HCT116 (cell line): ENCODE measurements at regions not wholly inside any gene's neighbourhood (a gene's known extent, or its start where the extent isn't known, plus 50 kb on each side); places are given as distances from the start of the nearest gene placed in this dataset.

Experiments used
- ATAC-seq: fragments of 200-7000 bp; cut with Tn5 transposase; 2 replicates; pipeline ENCODE4 v1.9.1; 2020; ENCODE audit warnings: mild to moderate bottlenecking, moderate library complexity
- BruUV-seq: library from RNA; stranded (reverse); fragments of 400-500 nt; replicated peaks from 2 replicates; lab custom pipeline; 2021; lab: Mats Ljungman, UMichigan
- CTCF ChIA-PET: fragments of 300-600 bp; sonication (Branson Sonifier 250); formaldehyde crosslinking; loops from one replicate; lab custom pipeline; 2021; ENCODE audit warnings: antibody characterized with exemption; lab: Charles Lee
- POLR2A ChIA-PET: fragments of 300-600, 350-600 bp; sonication (Branson Sonifier 250); formaldehyde crosslinking; loops from one replicate; lab custom pipeline; 2021; ENCODE audit warnings: antibody characterized with exemption; lab: Charles Lee
- RAD21 ChIA-PET, 2 experiments: fragments of 300-600 bp; sonication (Branson Sonifier 250); formaldehyde crosslinking; loops; one replicate each; lab custom pipeline; 2023; ENCODE audit warnings: low total read pairs in 2 of 2; ENCODE audit not compliant: uncharacterized antibody in 2 of 2, unreplicated experiment in 2 of 2, low non-redundant PET in 1 of 2; lab: Charles Lee
- DNase-seq: peaks from one replicate; pipeline ENCODE4 v3.0.0-alpha.2; 2010; ENCODE audit warnings: low read depth, low spot score
- H2AFZ ChIP-seq: fragments of 200-600 bp; shearing (Covaris generic), sonication (generic); 2 replicates; pipeline ENCODE4 v1.6.1; 2017; ENCODE audit warnings: low read depth, mixed run types, mixed read lengths, antibody characterized with exemption, low read length; ENCODE audit not compliant: poor library complexity, severe bottlenecking
- H3K27ac ChIP-seq: 2 replicates; pipeline ENCODE4 v1.5.1; 2012; ENCODE audit warnings: low read depth, low read length
- H3K27me3 ChIP-seq: fragments of 200-600 bp; sonication (generic); 2 replicates; pipeline ENCODE4 v1.6.1; 2016; ENCODE audit warnings: mixed run types, low read length, mixed read lengths; ENCODE audit not compliant: insufficient read depth
- H3K36me3 ChIP-seq, 2 experiments: fragments of 200-500 bp in 1 of 2; fragments of 200-600 bp in 1 of 2; sonication (Bioruptor generic) in 1 of 2; sonication (generic) in 1 of 2; 2 replicates each; pipeline versions ENCODE4 v1.5.1 to v1.6.1; 2014 to 2016; ENCODE audit warnings: low read length in 2 of 2, inconsistent platforms in 1 of 2, mixed read lengths in 1 of 2, mixed run types in 1 of 2; ENCODE audit not compliant: insufficient read depth in 2 of 2, control insufficient read depth in 1 of 2
- H3K4me1 ChIP-seq, 2 experiments: fragments of 200-600 bp in 1 of 2; sonication (generic) in 1 of 2; 2 replicates each; pipeline versions ENCODE4 v1.5.1 to v1.6.1; 2012 to 2017; ENCODE audit warnings: low read length in 2 of 2, inconsistent platforms in 1 of 2, mild to moderate bottlenecking in 1 of 2, mixed read lengths in 1 of 2, mixed run types in 1 of 2, moderate library complexity in 1 of 2; ENCODE audit not compliant: insufficient read depth in 2 of 2, control insufficient read depth in 1 of 2
- H3K4me2 ChIP-seq: fragments of 200-600 bp; sonication (generic); 2 replicates; pipeline ENCODE4 v1.6.1; 2017; ENCODE audit warnings: mixed run types, low read length, mixed read lengths
- H3K4me3 ChIP-seq, 2 experiments: fragments of 200-600 bp in 1 of 2; sonication (generic) in 1 of 2; replicated peaks in 1 of 2; 2 replicates each; pipeline ENCODE4 v1.5.1; 2011 to 2016; ENCODE audit warnings: low read length in 2 of 2, control low read depth in 1 of 2, low read depth in 1 of 2, mild to moderate bottlenecking in 1 of 2, mixed read lengths in 1 of 2, mixed run types in 1 of 2
- H3K79me2 ChIP-seq: fragments of 200-600 bp; sonication (generic); 2 replicates; pipeline ENCODE4 v1.6.1; 2017; ENCODE audit warnings: mild to moderate bottlenecking, mixed run types, low read length, moderate library complexity, mixed read lengths; ENCODE audit not compliant: insufficient read depth
- H3K9ac ChIP-seq: fragments of 200-600 bp; sonication (generic); 2 replicates; pipeline ENCODE4 v1.6.1; 2016; ENCODE audit warnings: low read length, mixed read lengths
- H3K9me2 ChIP-seq: fragments of 200-600 bp; sonication (generic), shearing (Covaris generic); 2 replicates; pipeline ENCODE4 v1.6.1; 2017; ENCODE audit warnings: mixed run types, mild to moderate bottlenecking, moderate library complexity; ENCODE audit not compliant: insufficient read depth
- H3K9me3 ChIP-seq, 2 experiments: fragments of 200-500 bp in 1 of 2; fragments of 200-600 bp in 1 of 2; sonication (Bioruptor generic) in 1 of 2; sonication (generic) in 1 of 2; 2 replicates each; pipeline ENCODE4 v1.6.1; 2014 to 2017; ENCODE audit warnings: low read length in 2 of 2, mixed read lengths in 2 of 2, inconsistent platforms in 1 of 2, low read depth in 1 of 2, mild to moderate bottlenecking in 1 of 2, mixed run types in 1 of 2, moderate library complexity in 1 of 2; ENCODE audit not compliant: control insufficient read depth in 1 of 2, insufficient read depth in 1 of 2
- H4K20me1 ChIP-seq: fragments of 200-600 bp; sonication (generic), shearing (Covaris generic); 2 replicates; pipeline ENCODE4 v1.6.1; 2017; ENCODE audit warnings: mixed run types, mild to moderate bottlenecking, moderate library complexity; ENCODE audit not compliant: insufficient read depth
- CBX3 ChIP-seq: IDR thresholded peaks from 2 replicates; pipeline ENCODE4 v1.6.1; 2012; ENCODE audit warnings: low read depth
- CEBPB ChIP-seq: IDR thresholded peaks from 2 replicates; pipeline ENCODE4 v1.6.1; 2012; ENCODE audit warnings: low read depth
- FOSL1 ChIP-seq: IDR thresholded peaks from 2 replicates; pipeline ENCODE4 v1.6.1; 2012; ENCODE audit warnings: low read depth
- POLR2A ChIP-seq: IDR thresholded peaks from 2 replicates; pipeline ENCODE4 v1.7.0; 2011; ENCODE audit warnings: borderline replicate concordance; ENCODE audit not compliant: insufficient read depth, insufficient read length; ENCODE audit errors: extremely low read depth
- RAD21 ChIP-seq: IDR thresholded peaks from 2 replicates; pipeline ENCODE4 v1.6.1; 2012; ENCODE audit warnings: low read depth, mild to moderate bottlenecking
- SIN3A ChIP-seq: IDR thresholded peaks from 2 replicates; pipeline ENCODE4 v1.6.1; 2012; ENCODE audit warnings: low read depth
- SP1 ChIP-seq: IDR thresholded peaks from 2 replicates; pipeline ENCODE4 v1.6.1; 2012; ENCODE audit warnings: low read depth
- SRF ChIP-seq: IDR thresholded peaks from 2 replicates; pipeline ENCODE4 v1.6.1; 2012; ENCODE audit warnings: low read depth
- TCF7L2 ChIP-seq: IDR thresholded peaks from 2 replicates; pipeline ENCODE4 v1.7.0; 2011; ENCODE audit warnings: borderline replicate concordance, inconsistent platforms; ENCODE audit not compliant: insufficient read depth, insufficient read length; ENCODE audit errors: extremely low read depth
- ZFX ChIP-seq: fragments of 450-650 bp; IDR thresholded peaks from 2 replicates; pipeline ENCODE4 v1.6.1; 2017
- ZNF274 ChIP-seq: fragments of 200-500 bp; sonication (Bioruptor generic); IDR thresholded peaks from 2 replicates; pipeline ENCODE4 v1.6.1; 2014; ENCODE audit warnings: mild to moderate bottlenecking, low read depth, low read length, inconsistent platforms
- intact Hi-C: fragments of 100-400 bp; cut with micrococcal nuclease; formaldehyde crosslinking; loops from 2 replicates; pipeline ENCODE4 v1.10.0; 2022
- TF ChIP-seq, protein P1 (sequence below): IDR thresholded peaks from 2 replicates; pipeline ENCODE4 v1.6.1; 2012
- TF ChIP-seq, protein P2 (sequence below), 3 experiments: fragments of 200-600 bp in 1 of 3; sonication (generic) in 1 of 3; IDR thresholded peaks in 2 of 3; conservative IDR thresholded peaks in 1 of 3; 2 replicates each; pipeline ENCODE4 v1.5.1; 2012 to 2017; ENCODE audit warnings: low read depth in 2 of 3, low read length in 2 of 3, antibody characterized with exemption in 1 of 3, borderline replicate concordance in 1 of 3, control low read depth in 1 of 3, mild to moderate bottlenecking in 1 of 3, mixed read lengths in 1 of 3, mixed run types in 1 of 3, moderate library complexity in 1 of 3; ENCODE audit not compliant: insufficient read depth in 1 of 3

DNA sequence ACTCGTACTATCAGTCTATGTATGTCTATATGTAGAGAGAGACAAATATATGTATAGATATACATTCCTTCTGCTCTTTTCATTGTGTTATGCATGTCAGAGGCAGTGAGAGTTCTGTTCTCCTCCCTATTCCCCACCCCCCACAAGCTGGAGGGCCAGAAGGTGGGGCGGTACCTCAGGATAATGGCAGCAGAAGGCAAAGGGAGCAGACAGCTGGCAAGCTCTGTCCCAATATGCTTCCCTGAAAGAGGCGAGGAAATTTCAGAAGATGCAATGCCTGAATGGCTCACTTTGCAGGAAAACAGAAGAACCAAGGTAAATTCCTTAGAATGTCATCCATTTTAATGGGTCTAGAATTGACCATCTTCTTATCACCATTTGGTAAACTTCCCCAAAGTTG lies 114.4 kb downstream of the NAA11 start:
- no peak for TF ChIP-seq TCF7L2
- no peak for TF ChIP-seq POLR2A
- TF ChIP-seq SIN3A, result no peak
- no peak for TF ChIP-seq ZNF274
- no peak for TF ChIP-seq SRF
- TF ChIP-seq RAD21, result no peak
- TF ChIP-seq, protein P1, sequence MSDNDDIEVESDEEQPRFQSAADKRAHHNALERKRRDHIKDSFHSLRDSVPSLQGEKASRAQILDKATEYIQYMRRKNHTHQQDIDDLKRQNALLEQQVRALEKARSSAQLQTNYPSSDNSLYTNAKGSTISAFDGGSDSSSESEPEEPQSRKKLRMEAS, result no peak
- no peak for TF ChIP-seq CEBPB
- no peak for TF ChIP-seq SP1
- TF ChIP-seq FOSL1, result no peak
- TF ChIP-seq CBX3, result no peak
- no peak for TF ChIP-seq ZFX
- TF ChIP-seq, protein P2, sequence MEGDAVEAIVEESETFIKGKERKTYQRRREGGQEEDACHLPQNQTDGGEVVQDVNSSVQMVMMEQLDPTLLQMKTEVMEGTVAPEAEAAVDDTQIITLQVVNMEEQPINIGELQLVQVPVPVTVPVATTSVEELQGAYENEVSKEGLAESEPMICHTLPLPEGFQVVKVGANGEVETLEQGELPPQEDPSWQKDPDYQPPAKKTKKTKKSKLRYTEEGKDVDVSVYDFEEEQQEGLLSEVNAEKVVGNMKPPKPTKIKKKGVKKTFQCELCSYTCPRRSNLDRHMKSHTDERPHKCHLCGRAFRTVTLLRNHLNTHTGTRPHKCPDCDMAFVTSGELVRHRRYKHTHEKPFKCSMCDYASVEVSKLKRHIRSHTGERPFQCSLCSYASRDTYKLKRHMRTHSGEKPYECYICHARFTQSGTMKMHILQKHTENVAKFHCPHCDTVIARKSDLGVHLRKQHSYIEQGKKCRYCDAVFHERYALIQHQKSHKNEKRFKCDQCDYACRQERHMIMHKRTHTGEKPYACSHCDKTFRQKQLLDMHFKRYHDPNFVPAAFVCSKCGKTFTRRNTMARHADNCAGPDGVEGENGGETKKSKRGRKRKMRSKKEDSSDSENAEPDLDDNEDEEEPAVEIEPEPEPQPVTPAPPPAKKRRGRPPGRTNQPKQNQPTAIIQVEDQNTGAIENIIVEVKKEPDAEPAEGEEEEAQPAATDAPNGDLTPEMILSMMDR (IDR thresholded peaks at IDR 0.05 in 2 of 3, conservative IDR thresholded peaks at IDR 0.05 in 1 of 3; ENCODE audit: borderline replicate concordance in 1 of 3, insufficient read depth in 1 of 3, low read depth in 2 of 3, low read length in 2 of 3), result no peak

More for the DNA sequence above, 114.4 kb downstream of the NAA11 start:
- no peaks in the 10 kb centered on the region for H3K4me1 ChIP-seq
- no peaks in the 10 kb centered on the region for H3K9me3 ChIP-seq
- no peaks in the 10 kb centered on the region for H3K79me2 ChIP-seq
- ChIA-PET RAD21 (no interaction called here), CTCF (no interaction called here), POLR2A (no interaction called here)
- no peaks in the 10 kb centered on the region for H4K20me1 ChIP-seq
- intact Hi-C loops, result no loop called here
- H2AFZ ChIP-seq, result no peak overlapping the region
- H3K9me2 ChIP-seq, result no peaks in the 10 kb centered on the region
- no peak overlapping the region for H3K9ac ChIP-seq
- H3K4me3 ChIP-seq, result no peak overlapping the region
- no peak overlapping the region for H3K4me2 ChIP-seq
- H3K27me3 ChIP-seq, result no peaks in the 10 kb centered on the region
- no peak for ATAC-seq
- no peak for DNase-seq
- H3K27ac ChIP-seq, result no peak overlapping the region
- BruUV-seq, result no TSS peak
- no peaks in the 10 kb centered on the region for H3K36me3 ChIP-seq
